Mesendoderm (in vitro differentiated cells): ENCODE measurements at regions not wholly inside any gene's neighbourhood (a gene's known extent, or its start where the extent isn't known, plus 50 kb on each side); places are given as distances from the start of the nearest gene placed in this dataset.

ENCODE experiments used
- DNase-seq: peaks from one replicate; pipeline ENCODE4 v3.0.0; 2013
- H2AK5ac ChIP-seq: 2 replicates; pipeline ENCODE4 v1.6.1; 2013; ENCODE audit warnings: low read length, inconsistent platforms
- H2BK120ac ChIP-seq: 2 replicates; pipeline ENCODE4 v1.6.1; 2013; ENCODE audit warnings: low read depth, mild to moderate bottlenecking, low read length, moderate library complexity, mixed read lengths
- H2BK15ac ChIP-seq: replicated peaks from 2 replicates; pipeline ENCODE4 v1.6.1; 2013; ENCODE audit warnings: low read depth, mild to moderate bottlenecking, moderate library complexity
- H2BK5ac ChIP-seq: 2 replicates; pipeline ENCODE4 v1.6.1; 2013; ENCODE audit warnings: low read length, inconsistent platforms
- H3K18ac ChIP-seq: 2 replicates; pipeline ENCODE4 v1.6.1; 2013; ENCODE audit warnings: mild to moderate bottlenecking, low read length, mixed read lengths
- H3K23ac ChIP-seq: one replicate; pipeline ENCODE4 v1.6.1; 2013; ENCODE audit warnings: low read length
- H3K27ac ChIP-seq: 2 replicates; pipeline ENCODE4 v1.5.1; 2013; ENCODE audit warnings: low read depth, mild to moderate bottlenecking, inconsistent platforms, low read length, moderate library complexity
- H3K27me3 ChIP-seq: 2 replicates; pipeline ENCODE4 v1.6.1; 2013; ENCODE audit warnings: low read length, control low read depth, mild to moderate bottlenecking, inconsistent platforms; ENCODE audit not compliant: insufficient read depth, poor library complexity
- H3K36me3 ChIP-seq: 2 replicates; pipeline ENCODE4 v1.6.1; 2013; ENCODE audit warnings: low read length, inconsistent platforms; ENCODE audit not compliant: control insufficient read depth, insufficient read depth
- H3K4ac ChIP-seq: one replicate; pipeline ENCODE4 v1.6.1; 2013; ENCODE audit warnings: low read depth, mild to moderate bottlenecking, low read length, moderate library complexity
- H3K4me1 ChIP-seq: 2 replicates; pipeline ENCODE4 v1.6.1; 2013; ENCODE audit warnings: low read depth, low read length, inconsistent platforms; ENCODE audit not compliant: control insufficient read depth
- H3K4me2 ChIP-seq: 2 replicates; pipeline ENCODE4 v1.6.1; 2013; ENCODE audit warnings: low read length
- H3K4me3 ChIP-seq: 2 replicates; pipeline ENCODE4 v1.5.1; 2013; ENCODE audit warnings: mild to moderate bottlenecking, low read length
- H3K56ac ChIP-seq: one replicate; pipeline ENCODE4 v1.6.1; 2013; ENCODE audit warnings: low read length
- H3K79me1 ChIP-seq: 2 replicates; pipeline ENCODE4 v1.6.1; 2013; ENCODE audit warnings: low read length, inconsistent platforms
- H3K79me2 ChIP-seq: 2 replicates; pipeline ENCODE4 v1.6.1; 2013; ENCODE audit warnings: mild to moderate bottlenecking, low read length; ENCODE audit not compliant: control insufficient read depth, insufficient read depth
- H3K9ac ChIP-seq: 2 replicates; pipeline ENCODE4 v1.6.1; 2013; ENCODE audit warnings: low read length, inconsistent platforms
- H4K5ac ChIP-seq: one replicate; pipeline ENCODE4 v1.6.1; 2013; ENCODE audit warnings: low read length
- H4K8ac ChIP-seq: one replicate; pipeline ENCODE4 v1.6.1; 2013; ENCODE audit warnings: low read depth, mild to moderate bottlenecking, control low read depth, low read length, moderate library complexity
- WGBS: extraction: QIAGEN DNeasy Blood & Tissue Kit; methylation state at CpG from one replicate; pipeline ENCODE4 v1.1.7; 2013; ENCODE audit warnings: low lambda C conversion rate, missing lambda C conversion rate; ENCODE audit not compliant: insufficient coverage; ENCODE audit errors: extremely low coverage; 5-methylcytosine and 5-hydroxymethylcytosine counted together

GRCh38 chr5:89351222-89351621 is 468.2 kb upstream of the MEF2C start:
- Histone ChIP-seq H3K4me3 (no peak overlapping the region), H2BK15ac (no peak overlapping the region), H2AK5ac (no peak overlapping the region), H3K79me2 (no peaks in the 10 kb centered on the region), H3K56ac (no peak overlapping the region), H3K79me1 (no peaks in the 10 kb centered on the region), H3K18ac (no peak overlapping the region), H3K4me1 (no peaks in the 10 kb centered on the region), H4K8ac (no peak overlapping the region), H3K9ac (no peak overlapping the region), H3K4me2 (no peak overlapping the region), H3K4ac (no peak overlapping the region), H4K5ac (no peak overlapping the region), H3K27ac (no peak overlapping the region), H3K36me3 (no peaks in the 10 kb centered on the region), H2BK120ac (no peak overlapping the region), H3K23ac (no peak overlapping the region), H2BK5ac (no peak overlapping the region), H3K27me3 (no peaks in the 10 kb centered on the region)
- WGBS: no CpG with 5 or more reads among the region's 4 CpGs
- DNase-seq: no peak

- Histone ChIP-seq H3K56ac (no peak overlapping the region), H3K79me1 (no peaks in the 10 kb centered on the region), H2AK5ac (no peak overlapping the region), H3K27ac (no peak overlapping the region), H3K4me3 (no peak overlapping the region), H4K5ac (no peak overlapping the region), H3K9ac (no peak overlapping the region), H3K23ac (no peak overlapping the region), H3K79me2 (no peaks in the 10 kb centered on the region), H4K8ac (no peak overlapping the region), H2BK5ac (no peak overlapping the region), H3K4me1 (no peaks in the 10 kb centered on the region), H2BK120ac (no peak overlapping the region), H2BK15ac (no peak overlapping the region), H3K4me2 (no peak overlapping the region), H3K4ac (no peak overlapping the region), H3K27me3 (no peaks in the 10 kb centered on the region), H3K18ac (no peak overlapping the region), H3K36me3 (no peaks in the 10 kb centered on the region)
- no peak for DNase-seq
Observed at GRCh38 chr5:89350684-89351083, 467.7 kb upstream of the MEF2C start.

- no peak overlapping the region for H3K4ac ChIP-seq
- H3K18ac ChIP-seq: no peak overlapping the region
- H3K4me1 ChIP-seq: no peaks in the 10 kb centered on the region
- no peak overlapping the region for H2BK15ac ChIP-seq
- no peak overlapping the region for H3K9ac ChIP-seq
- H3K36me3 ChIP-seq: no peaks in the 10 kb centered on the region
- no peak overlapping the region for H3K23ac ChIP-seq
- no peaks in the 10 kb centered on the region for H3K79me1 ChIP-seq
- no peak overlapping the region for H3K4me3 ChIP-seq
- DNase-seq: no peak
- H2BK5ac ChIP-seq: no peak overlapping the region
- no CpG with 5 or more reads among the region's 3 CpGs for WGBS
- no peaks in the 10 kb centered on the region for H3K27me3 ChIP-seq
- no peak overlapping the region for H4K5ac ChIP-seq
- no peak overlapping the region for H3K56ac ChIP-seq
- no peak overlapping the region for H3K27ac ChIP-seq
- H2BK120ac ChIP-seq: no peak overlapping the region
- no peaks in the 10 kb centered on the region for H3K79me2 ChIP-seq
- no peak overlapping the region for H2AK5ac ChIP-seq
- H3K4me2 ChIP-seq: no peak overlapping the region
- H4K8ac ChIP-seq: no peak overlapping the region
Observed at GRCh38 chr5:89349246-89349980, 466.4 kb upstream of the MEF2C start.

GRCh38 chr5:89346573-89346972 is 463.6 kb upstream of the MEF2C start:
- Histone ChIP-seq H2AK5ac (no peak overlapping the region), H3K9ac (no peak overlapping the region), H3K4me3 (no peak overlapping the region), H3K4ac (no peak overlapping the region), H3K23ac (no peak overlapping the region), H3K79me2 (no peaks in the 10 kb centered on the region), H2BK15ac (no peak overlapping the region), H2BK5ac (no peak overlapping the region), H3K18ac (no peak overlapping the region), H3K79me1 (no peaks in the 10 kb centered on the region), H3K56ac (no peak overlapping the region), H3K4me1 (no peaks in the 10 kb centered on the region), H3K27ac (no peak overlapping the region), H3K36me3 (no peaks in the 10 kb centered on the region), H3K4me2 (no peak overlapping the region), H3K27me3 (no peaks in the 10 kb centered on the region), H4K8ac (no peak overlapping the region), H4K5ac (no peak overlapping the region), H2BK120ac (no peak overlapping the region)
- no peak for DNase-seq
- WGBS: no CpG with 5 or more reads among the region's 1 CpG

- no peak overlapping the region for H3K27ac ChIP-seq
- no peak for DNase-seq
Observed at GRCh38 chr5:89343666-89344065, 460.7 kb upstream of the MEF2C start.

More at GRCh38 chr5:89343666-89344065, 460.7 kb upstream of the MEF2C start:
- Histone ChIP-seq H2BK15ac (no peak overlapping the region), H3K4me2 (no peak overlapping the region), H3K56ac (no peak overlapping the region), H2BK5ac (no peak overlapping the region), H3K4me3 (no peak overlapping the region), H3K23ac (no peak overlapping the region), H4K8ac (no peak overlapping the region), H3K4me1 (no peaks in the 10 kb centered on the region), H3K79me2 (no peaks in the 10 kb centered on the region), H3K4ac (no peak overlapping the region), H3K79me1 (no peaks in the 10 kb centered on the region), H2AK5ac (no peak overlapping the region), H3K9ac (no peak overlapping the region), H3K18ac (no peak overlapping the region), H3K36me3 (no peaks in the 10 kb centered on the region), H4K5ac (no peak overlapping the region), H3K27me3 (no peaks in the 10 kb centered on the region), H2BK120ac (no peak overlapping the region)
- WGBS: no CpG with 5 or more reads among the region's 4 CpGs
